ENCODE measurements at regions not wholly inside any gene's neighbourhood (a gene's known extent, or its start where the extent isn't known, plus 50 kb on each side); places are given as distances from the start of the nearest gene placed in this dataset.

DNA sequence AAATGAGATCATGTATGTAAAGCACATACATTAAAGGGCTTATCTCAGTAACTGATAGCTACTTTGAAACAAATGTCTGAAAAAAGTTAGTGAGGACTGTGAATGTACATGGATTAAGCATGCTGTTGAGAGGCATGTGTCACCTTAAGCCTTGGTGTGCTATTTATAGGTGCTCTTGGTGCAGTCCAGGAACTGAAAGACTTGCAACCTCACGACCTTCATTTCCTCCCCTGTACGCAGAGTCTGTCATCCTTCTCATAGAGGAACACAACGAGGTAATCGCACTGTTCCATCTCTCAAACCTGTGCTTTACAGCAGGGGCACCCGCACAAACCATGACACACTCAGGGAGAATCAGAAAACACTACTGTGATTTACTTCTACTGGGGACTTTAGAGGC is 65.6 kb downstream of the UFM1 start:
- DNase-seq (ENCODE audit: extremely low read depth, low read depth) = no peak
- TF ChIP-seq, protein P1, sequence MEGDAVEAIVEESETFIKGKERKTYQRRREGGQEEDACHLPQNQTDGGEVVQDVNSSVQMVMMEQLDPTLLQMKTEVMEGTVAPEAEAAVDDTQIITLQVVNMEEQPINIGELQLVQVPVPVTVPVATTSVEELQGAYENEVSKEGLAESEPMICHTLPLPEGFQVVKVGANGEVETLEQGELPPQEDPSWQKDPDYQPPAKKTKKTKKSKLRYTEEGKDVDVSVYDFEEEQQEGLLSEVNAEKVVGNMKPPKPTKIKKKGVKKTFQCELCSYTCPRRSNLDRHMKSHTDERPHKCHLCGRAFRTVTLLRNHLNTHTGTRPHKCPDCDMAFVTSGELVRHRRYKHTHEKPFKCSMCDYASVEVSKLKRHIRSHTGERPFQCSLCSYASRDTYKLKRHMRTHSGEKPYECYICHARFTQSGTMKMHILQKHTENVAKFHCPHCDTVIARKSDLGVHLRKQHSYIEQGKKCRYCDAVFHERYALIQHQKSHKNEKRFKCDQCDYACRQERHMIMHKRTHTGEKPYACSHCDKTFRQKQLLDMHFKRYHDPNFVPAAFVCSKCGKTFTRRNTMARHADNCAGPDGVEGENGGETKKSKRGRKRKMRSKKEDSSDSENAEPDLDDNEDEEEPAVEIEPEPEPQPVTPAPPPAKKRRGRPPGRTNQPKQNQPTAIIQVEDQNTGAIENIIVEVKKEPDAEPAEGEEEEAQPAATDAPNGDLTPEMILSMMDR (IDR thresholded peaks at IDR 0.05; ENCODE audit: low read depth, low read length) = no peak

DNA sequence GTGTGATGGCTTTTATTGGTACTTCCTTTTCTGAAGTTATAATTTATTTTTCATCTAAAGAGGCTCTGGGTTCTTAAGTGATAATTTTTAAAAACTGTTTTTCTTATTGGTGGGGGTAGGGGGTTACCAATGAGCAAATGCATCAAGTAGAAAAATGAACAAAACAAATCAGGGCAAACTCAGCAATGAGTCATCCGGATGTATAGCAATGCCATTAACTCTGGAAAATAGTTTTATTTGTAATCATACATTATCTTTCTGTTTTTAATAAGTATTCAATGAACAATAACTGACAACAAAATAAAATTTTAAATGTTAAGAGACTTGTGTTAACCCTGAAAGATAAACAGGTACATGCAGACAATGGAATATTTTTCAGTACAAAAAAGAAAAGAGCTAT is 67.6 kb downstream of the UFM1 start:
- TF ChIP-seq, protein P1 (IDR thresholded peaks at IDR 0.05; ENCODE audit: low read depth, low read length) = no peak
- no peak for DNase-seq (ENCODE audit: extremely low read depth, low read depth)

DNA sequence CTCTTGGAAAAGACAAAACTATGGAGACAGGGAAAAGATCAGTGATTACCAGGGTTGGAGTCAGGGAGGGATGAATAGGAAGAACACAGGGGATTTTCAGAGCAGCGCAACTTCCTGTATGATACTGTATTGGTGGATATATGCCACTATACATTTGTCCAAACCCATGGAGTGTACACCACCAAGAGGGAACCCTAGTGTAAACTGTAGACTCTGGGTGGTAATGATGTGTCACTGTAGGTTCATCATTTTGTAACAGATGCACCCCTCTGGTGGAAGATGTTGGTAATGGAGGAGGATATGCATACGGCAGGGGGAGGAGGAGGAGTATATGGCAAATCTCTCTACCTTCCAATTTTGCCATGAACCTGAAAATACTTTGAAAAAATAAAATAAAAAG is 68.1 kb downstream of the UFM1 start:
- no peak for DNase-seq (ENCODE audit: extremely low read depth, low read depth)
- TF ChIP-seq, protein P1 (IDR thresholded peaks at IDR 0.05; ENCODE audit: low read depth, low read length) = peak; percentile 32

DNA sequence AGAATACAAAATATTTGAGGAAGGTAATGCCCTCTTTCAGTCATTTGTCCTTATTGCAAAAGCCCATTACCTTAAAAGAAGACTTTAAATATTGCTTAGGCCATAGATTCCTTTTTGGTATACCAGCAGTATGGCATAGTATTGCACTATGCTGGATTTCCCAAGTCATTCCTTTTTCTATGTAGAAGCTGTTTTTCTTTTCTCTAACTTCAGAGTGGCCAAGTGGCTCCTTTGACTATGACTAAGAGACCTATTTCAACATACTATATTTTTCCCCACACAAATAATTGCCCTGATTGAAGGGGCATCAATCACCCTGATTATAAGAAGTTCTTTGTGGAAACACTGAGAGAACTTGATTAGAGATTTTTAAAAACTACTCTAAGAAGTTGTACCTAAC is 68.6 kb downstream of the UFM1 start:
- TF ChIP-seq, protein P1 (IDR thresholded peaks at IDR 0.05; ENCODE audit: low read depth, low read length) = no peak
- DNase-seq (ENCODE audit: extremely low read depth, low read depth) = no peak

DNA sequence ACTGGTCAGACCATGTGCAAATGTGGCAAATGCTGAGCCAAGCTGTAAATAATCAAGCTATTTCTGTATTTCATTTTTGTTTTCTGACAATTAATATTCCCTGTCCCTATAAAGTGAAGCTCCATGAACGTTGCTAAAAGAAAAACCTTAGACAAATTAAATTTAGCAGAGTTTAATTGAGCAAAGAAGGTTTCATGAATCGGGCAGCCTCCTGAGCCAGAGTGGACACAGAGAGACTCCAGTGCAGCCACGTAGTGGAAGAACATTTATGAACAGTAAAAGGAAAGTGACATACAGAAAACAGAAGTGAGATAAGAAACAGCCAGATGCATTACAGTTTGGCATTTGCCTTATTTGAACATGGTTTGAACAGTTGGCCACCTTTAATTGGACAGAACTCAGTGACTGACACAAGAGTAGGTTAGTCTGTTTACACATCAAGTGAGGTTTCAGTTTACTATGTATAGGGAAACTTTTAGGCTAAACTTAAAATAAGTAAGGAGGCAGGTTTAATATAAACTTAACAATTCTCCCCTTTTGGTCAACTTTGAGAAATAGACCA is 69.7 kb downstream of the UFM1 start:
- TF ChIP-seq, protein P1 (IDR thresholded peaks at IDR 0.05; ENCODE audit: low read depth, low read length) = no peak
- DNase-seq (ENCODE audit: extremely low read depth, low read depth) = no peak

DNA sequence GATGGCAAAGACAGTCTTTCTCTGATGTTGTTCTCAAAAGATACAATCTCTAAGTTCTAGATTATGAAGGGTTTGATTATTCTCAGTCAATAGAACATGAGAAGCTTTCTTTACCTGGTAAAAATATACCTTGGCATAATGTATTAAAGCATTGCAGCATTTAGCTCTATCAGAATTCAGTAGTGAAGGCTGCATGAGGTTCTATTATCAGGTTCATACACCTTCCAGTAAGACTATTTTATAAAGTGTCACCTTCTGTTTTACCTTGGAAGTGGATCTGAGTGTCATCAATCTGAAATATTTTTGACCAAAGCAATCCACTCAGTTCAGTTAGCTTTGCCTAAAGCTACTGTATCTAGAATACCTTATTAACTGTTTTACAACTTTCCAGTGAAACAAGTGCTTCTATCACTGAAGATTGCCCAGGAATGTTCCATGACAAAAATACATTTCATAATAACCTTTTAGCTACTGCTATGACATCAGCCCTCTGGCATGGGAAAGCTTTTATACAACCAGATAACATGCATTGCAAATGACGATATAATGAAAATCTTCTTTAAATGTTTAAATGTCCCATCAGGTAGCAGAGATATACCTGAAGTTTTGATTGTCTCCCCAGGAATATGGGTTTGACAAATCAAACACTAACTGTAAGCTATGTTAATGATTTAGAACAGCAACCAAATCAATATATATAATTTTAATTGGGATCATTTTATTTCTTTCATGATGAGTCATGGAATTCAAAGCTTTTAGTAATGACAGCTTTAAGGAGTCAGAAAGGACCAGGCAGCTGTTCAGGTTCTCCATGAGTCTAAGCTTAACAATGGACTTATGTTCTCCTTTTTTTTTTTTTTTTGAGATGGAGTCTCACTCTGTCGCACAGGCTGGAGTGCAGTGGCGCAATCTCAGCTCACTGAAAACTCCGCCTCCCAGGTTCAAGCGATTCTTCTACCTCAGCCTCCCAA is 72.2 kb downstream of the UFM1 start:
- TF ChIP-seq, protein P1 (IDR thresholded peaks at IDR 0.05; ENCODE audit: low read depth, low read length) = no peak
- DNase-seq (ENCODE audit: extremely low read depth, low read depth) = no peak

DNA sequence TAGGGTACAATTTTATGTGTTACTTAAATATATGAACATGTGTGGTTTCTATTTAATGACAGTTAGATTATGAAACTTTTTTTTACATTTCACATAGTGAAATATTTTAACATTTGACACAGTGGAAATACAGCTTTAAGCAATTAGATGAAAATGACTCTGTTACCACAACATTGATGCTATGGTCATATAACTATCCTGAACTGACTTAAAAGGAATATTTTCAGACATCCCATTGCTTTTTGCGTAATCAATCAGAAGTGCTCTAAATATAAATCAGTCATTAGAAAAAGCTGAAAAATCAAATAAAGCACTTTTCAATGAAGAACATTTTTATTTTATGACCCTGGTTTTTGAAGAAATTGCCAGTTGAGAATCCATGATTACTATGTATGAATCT is 80.3 kb downstream of the UFM1 start:
- TF ChIP-seq, protein P1 (IDR thresholded peaks at IDR 0.05; ENCODE audit: low read depth, low read length) = no peak
- no peak for DNase-seq (ENCODE audit: extremely low read depth, low read depth)
